Smooth muscle cell (in vitro differentiated cells): ENCODE measurements at regions not wholly inside any gene's neighbourhood (a gene's known extent, or its start where the extent isn't known, plus 50 kb on each side); places are given as distances from the start of the nearest gene placed in this dataset.
A peak's percentile ranks its signal among the peaks of the same experiment; 100 is the strongest.

Experiments used
- DNase-seq: peaks from one replicate; lab custom pipeline; 2025; ENCODE audit not compliant: unreplicated experiment; lab: John Stamatoyannopoulos, UW
- H2AFZ ChIP-seq: fragments of 200-600 bp; sonication (generic); 2 replicates; pipeline ENCODE4 v1.6.0; 2016; ENCODE audit warnings: antibody characterized with exemption, low read depth, mild to moderate bottlenecking
- H3F3A ChIP-seq: fragments of 200-600 bp; sonication (generic); 2 replicates; pipeline ENCODE4 v1.6.0; 2017; ENCODE audit warnings: antibody characterized with exemption, low read depth
- H3K27ac ChIP-seq: fragments of 200-600 bp; sonication (generic); 2 replicates; pipeline ENCODE4 v1.5.1; 2016; ENCODE audit warnings: low read depth, mild to moderate bottlenecking
- H3K27me3 ChIP-seq: fragments of 200-600 bp; sonication (generic); 2 replicates; pipeline ENCODE4 v1.6.1; 2016; ENCODE audit warnings: low read depth, mild to moderate bottlenecking
- H3K36me3 ChIP-seq: fragments of 200-600 bp; sonication (generic); 2 replicates; pipeline ENCODE4 v1.5.1; 2016; ENCODE audit warnings: low read depth
- H3K4me1 ChIP-seq: fragments of 200-600 bp; sonication (generic); 2 replicates; pipeline ENCODE4 v1.5.1; 2016; ENCODE audit warnings: low read depth
- H3K4me2 ChIP-seq: fragments of 200-600 bp; sonication (generic); 2 replicates; pipeline ENCODE4 v1.6.0; 2016; ENCODE audit warnings: mild to moderate bottlenecking
- H3K4me3 ChIP-seq: fragments of 200-600 bp; sonication (generic); 2 replicates; pipeline ENCODE4 v1.5.1; 2016; ENCODE audit warnings: mild to moderate bottlenecking
- H3K79me2 ChIP-seq: fragments of 200-600 bp; sonication (generic); 2 replicates; pipeline ENCODE4 v1.6.0; 2016; ENCODE audit warnings: low read depth, mild to moderate bottlenecking
- H3K9ac ChIP-seq: fragments of 200-600 bp; sonication (generic); 2 replicates; pipeline ENCODE4 v1.6.0; 2016; ENCODE audit warnings: low read depth
- H3K9me3 ChIP-seq: fragments of 200-600 bp; sonication (generic); replicated peaks from 2 replicates; pipeline ENCODE4 v1.5.1; 2016; ENCODE audit warnings: low read depth
- H4K20me1 ChIP-seq: fragments of 200-600 bp; sonication (generic); 2 replicates; pipeline ENCODE4 v1.6.0; 2016; ENCODE audit warnings: low read depth
- CTCF ChIP-seq: fragments of 200-600 bp; sonication (generic); IDR thresholded peaks from 2 replicates; pipeline ENCODE4 v1.5.1; 2017; ENCODE audit warnings: borderline replicate concordance, mild to moderate bottlenecking, antibody characterized with exemption; ENCODE audit not compliant: insufficient read depth, poor library complexity, severe bottlenecking
- WGBS: methylation state at CpG from one replicate; pipeline ENCODE4 v1.1.7; 2016; ENCODE audit warnings: low lambda C conversion rate; 5-methylcytosine and 5-hydroxymethylcytosine counted together

DNA sequence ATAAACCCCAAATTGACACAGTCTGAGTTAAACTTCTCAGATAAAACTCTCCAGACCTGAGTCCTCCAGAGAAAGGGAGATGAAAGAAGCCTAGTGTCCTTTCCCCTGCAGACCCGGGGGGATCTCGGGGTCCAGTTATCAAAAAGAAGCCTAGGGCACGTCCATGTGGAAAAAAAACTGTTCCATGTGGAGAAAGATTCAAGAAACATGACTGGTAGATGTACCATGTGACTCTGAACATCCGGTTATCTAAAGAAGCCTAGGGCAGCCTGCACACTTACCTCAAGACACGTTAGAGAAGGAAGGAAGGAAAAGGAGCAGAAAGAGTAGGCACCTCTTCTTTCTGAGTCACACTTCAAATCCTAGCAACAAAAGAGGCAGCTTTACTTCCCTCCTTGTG lies 421.0 kb downstream of the LRATD1 start:
- no peak for TF ChIP-seq CTCF
- H3K27ac ChIP-seq: no peak overlapping the region
- no peak overlapping the region for H3K4me3 ChIP-seq
- H3K9me3 ChIP-seq: no peaks in the 10 kb centered on the region
- H3K9ac ChIP-seq: no peak overlapping the region
- H3K27me3 ChIP-seq: no peaks in the 10 kb centered on the region
- no peak for DNase-seq
- H3K79me2 ChIP-seq: no peaks in the 10 kb centered on the region
- H3F3A ChIP-seq: no peaks in the 10 kb centered on the region
- H3K4me1 ChIP-seq: no peaks in the 10 kb centered on the region
- H2AFZ ChIP-seq: no peak overlapping the region
- no peak overlapping the region for H3K4me2 ChIP-seq
- no peaks in the 10 kb centered on the region for H3K36me3 ChIP-seq
- H4K20me1 ChIP-seq: no peaks in the 10 kb centered on the region
- 94% methylated on average over 5 of the region's 5 CpGs for WGBS

- H3K4me3 ChIP-seq: no peak overlapping the region
- no peaks in the 10 kb centered on the region for H3K79me2 ChIP-seq
- H3K9me3 ChIP-seq: no peaks in the 10 kb centered on the region
- H2AFZ ChIP-seq: no peak overlapping the region
- whole genome bisulfite sequencing: 58% methylated on average over 6 of the region's 6 CpGs
- no peak overlapping the region for H3K4me2 ChIP-seq
- H3K36me3 ChIP-seq: no peaks in the 10 kb centered on the region
- H4K20me1 ChIP-seq: no peaks in the 10 kb centered on the region
- TF ChIP-seq CTCF: peak; percentile 38
- H3K27me3 ChIP-seq: no peaks in the 10 kb centered on the region
- no peaks in the 10 kb centered on the region for H3K4me1 ChIP-seq
- DNase-seq: no peak
- H3K9ac ChIP-seq: no peak overlapping the region
- no peak overlapping the region for H3K27ac ChIP-seq
- H3F3A ChIP-seq: no peaks in the 10 kb centered on the region
Observed at GRCh38 chr2:15058015-15058720, 425.7 kb downstream of the LRATD1 start.

GRCh38 chr2:15058721-15059157 lies 426.2 kb downstream of the LRATD1 start:
- 76% methylated on average over 3 of the region's 3 CpGs for WGBS
- Histone ChIP-seq H3K36me3 (no peaks in the 10 kb centered on the region), H3K9me3 (no peaks in the 10 kb centered on the region), H3K79me2 (no peaks in the 10 kb centered on the region), H3K4me2 (no peak overlapping the region), H3K9ac (no peak overlapping the region), H4K20me1 (no peaks in the 10 kb centered on the region), H3K27me3 (no peaks in the 10 kb centered on the region), H3K4me3 (no peak overlapping the region), H3K4me1 (no peaks in the 10 kb centered on the region), H2AFZ (no peak overlapping the region), H3F3A (no peaks in the 10 kb centered on the region), H3K27ac (no peak overlapping the region)
- TF ChIP-seq CTCF: no peak
- no peak for DNase-seq
